NCI-H2171 (cell line): ENCODE measurements at regions not wholly inside any gene's neighbourhood (a gene's known extent, or its start where the extent isn't known, plus 50 kb on each side); places are given as distances from the start of the nearest gene placed in this dataset.

Experiments used
- DNase-seq: peaks from one replicate; lab custom pipeline; 2025; lab: John Stamatoyannopoulos, UW

DNA sequence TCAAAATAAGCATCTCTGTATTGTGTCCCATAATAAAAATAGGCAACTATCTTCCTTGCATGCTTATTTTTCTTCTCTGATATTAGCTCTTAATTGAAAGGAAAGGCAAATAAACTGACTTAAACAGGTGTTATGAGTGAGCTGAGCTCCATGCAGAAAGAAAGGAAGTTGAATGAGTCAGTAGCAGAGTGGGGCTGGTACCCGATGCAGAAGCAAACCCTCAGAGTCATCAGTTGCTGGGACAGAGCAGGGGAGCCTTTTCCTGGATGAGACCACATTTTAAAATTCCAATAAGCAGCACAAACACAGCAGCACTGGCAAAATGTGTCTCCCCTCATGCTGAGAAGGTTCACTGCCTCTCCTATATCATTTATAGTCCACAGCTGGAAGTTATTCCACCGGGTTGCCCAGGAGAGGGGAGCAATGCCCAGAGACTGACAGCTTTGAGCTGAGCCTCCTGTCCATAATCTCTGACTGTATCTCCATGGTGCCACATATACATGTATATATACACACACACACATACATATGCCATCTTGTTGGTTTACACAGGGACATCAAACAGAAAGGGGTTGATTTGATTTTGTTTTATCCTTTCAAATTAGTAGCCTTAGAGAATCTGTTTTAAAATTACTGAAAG, 274.3 kb upstream of the PPARGC1A start:
- no peak for DNase-seq

DNA sequence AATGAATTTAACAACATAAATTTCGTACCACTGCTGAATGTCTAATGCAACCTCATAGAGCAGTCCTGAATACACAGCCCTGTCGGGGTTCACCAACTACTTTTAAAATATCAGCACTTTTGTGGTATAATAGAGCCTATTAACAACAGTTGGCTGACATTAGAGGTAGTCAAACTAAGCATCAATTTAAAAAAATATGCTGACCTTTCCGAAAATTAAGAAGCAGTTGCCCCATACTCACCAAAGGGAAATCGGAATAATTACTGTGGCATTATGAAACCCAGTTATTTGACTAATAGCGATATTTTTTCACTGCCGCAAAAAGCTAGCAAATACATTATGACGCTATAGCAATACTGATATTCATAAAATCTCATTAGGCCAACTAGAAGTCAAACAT, 273.5 kb upstream of the PPARGC1A start:
- no peak for DNase-seq

DNA sequence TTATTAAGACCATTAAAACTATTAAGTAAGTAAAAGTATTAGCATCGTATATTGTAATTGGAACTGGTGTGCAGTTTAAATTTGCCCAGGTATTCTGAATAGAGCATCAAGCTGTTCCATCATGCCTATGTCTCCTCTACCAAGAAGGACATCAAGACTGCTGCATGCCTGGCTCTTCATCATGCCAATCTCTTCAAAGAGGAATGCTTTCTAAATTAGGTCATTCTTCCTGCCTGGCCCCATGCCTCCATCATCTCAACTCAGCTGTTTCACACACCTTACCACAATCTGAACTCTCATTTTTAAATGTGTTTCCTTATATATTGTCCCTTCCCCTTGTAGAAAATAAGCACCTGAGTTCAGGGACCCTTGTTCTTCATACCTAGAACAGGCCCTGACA, 270.5 kb upstream of the PPARGC1A start:
- DNase-seq: no peak

DNA sequence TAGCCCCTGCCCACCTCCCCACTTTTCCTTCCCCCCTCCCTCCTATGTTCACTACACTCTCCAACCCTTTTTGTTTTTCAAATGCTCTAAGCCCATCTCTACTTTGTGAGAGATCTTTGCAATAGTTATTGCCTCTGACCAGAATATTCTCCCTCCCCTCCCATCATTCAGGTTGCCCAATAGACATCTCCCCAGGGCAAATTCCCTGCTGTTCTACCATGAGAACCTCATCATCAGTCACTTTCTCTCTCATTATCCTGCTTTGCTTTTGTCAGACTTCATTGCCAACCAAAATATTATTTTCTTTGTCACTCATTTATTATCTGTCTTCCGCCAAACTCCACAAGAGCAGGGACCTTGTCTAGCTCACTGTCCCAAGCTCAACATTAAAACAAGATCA, 268.2 kb upstream of the PPARGC1A start:
- no peak for DNase-seq

DNA sequence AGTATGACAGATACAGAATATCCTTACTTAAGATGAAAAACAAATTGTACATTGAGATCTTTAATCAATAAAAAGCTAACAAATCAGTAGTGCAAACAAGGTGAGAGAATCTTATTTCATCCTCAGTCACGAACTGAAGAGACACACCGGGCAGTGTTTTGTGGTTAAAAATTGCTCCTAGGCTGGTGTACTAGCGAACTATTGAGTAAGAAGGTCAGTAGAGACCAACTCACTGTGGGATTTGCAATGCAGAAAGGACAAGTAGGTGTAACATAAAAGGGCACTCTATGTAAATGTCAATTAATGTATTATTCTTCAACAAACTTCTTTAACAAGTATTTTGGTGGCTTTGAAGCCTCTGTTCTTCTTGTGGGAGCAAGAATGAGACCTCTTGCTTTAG, 260.2 kb upstream of the PPARGC1A start:
- no peak for DNase-seq

DNA sequence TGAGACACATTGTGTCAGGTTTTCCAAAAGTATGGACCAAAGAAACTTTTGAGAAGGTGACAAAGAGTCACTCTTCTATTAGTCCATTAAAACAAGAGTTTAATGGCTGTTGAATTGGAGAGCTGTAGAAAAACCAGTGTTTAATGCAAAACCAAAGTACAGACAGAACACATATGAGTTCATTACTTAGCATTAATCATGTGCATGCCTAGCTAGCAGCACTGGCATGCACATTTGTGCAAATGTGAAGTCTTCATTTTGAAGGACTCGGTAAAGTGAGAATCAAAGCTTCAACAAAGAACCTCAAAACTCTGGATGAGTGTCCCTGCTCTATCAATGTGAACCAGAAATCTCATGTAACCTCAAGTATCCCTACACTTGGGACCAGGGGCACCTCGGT, 256.3 kb upstream of the PPARGC1A start:
- DNase-seq: no peak

DNA sequence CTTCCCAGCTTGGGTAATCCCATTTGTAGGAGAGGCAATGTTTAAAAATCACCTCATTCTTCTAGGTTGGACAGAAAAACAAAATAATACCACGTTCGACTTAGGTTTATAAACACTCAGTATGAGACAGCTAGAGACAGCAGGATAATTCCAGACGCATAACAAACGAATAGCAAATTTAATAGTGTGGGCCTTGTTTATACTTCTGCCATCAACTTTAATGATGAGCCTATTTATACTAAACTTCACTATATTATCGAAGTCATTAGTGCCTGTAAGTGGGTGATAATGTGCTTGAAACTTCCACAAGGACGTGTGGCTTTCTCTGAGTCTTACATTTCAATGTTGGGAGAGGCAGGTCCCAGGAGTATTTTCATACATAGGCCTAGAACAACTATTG, 255.7 kb upstream of the PPARGC1A start:
- DNase-seq: no peak

DNA sequence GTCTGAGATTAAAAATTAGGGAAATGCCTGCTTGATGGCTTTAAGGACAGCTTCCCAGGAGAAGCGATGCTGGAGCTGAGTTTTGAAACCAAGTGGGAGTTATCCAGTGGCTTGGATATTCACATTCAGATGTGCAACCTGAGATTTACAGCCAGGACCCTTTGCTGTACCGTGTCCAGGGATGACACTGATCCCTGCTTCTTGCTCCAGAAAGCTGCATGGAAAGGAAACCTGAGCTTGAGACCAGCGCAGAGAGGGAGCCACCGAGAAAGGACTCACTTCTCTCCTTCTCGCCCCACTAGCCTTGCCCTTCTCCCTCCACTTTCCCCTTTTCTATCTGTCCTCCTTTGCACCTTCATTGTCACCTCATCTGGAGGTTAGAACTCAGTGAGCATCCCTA, 254.5 kb upstream of the PPARGC1A start:
- no peak for DNase-seq

DNA sequence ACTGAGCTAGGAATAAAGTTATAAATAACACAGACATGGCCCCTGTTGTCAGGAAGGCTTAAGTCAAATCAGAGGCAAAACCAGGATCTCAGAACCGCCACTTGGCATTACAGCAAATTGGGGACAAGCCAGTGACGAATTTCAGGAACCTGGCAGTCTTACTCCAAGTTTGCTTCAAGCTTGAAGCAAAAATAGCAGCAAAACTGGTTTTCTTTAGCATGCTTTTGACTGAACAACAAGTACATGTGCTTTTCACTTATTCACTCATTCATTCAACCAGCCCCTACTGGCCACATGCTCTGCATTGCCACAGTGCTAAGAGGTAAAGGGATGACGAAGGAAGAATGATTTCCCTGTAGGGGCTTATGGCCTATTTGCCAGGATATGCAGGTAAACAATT, 253.9 kb upstream of the PPARGC1A start:
- DNase-seq: no peak

DNA sequence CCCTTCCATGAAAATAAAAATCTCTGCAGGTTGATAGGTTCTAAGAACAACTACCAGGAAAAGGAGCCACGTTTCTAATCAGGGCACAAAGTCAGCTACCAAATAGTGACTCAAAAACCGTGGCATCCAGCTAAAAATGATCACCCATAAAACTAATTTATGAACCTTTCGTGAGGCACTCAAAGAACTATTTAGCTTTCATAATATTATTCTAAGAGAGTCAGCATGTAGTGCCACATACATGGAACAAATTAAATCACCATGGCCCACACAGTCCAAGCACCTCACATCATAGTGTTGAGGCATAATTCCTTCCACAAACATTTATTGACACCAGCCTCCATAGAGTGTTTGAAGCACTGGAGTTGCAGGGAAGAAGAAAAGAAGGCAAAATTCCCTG, 252.0 kb upstream of the PPARGC1A start:
- DNase-seq: no peak

DNA sequence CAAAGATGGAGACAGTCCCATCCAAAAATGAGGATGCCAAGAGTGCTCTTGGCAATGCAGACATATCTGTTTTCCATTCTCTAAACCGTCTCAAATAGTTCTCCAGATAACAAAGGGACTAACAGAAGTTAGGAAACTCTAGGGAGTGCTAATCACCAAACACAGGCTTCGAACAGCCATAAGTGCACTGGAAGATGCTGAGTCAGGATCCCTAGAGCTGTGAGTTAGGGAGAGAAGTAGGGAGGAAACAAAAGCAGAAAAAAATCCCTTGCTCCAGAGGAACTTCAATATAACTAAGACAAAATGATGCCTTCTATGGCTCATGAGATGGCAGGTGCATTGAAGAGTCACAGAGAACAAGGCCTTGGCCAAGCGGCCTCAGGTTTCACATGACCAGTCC, 251.0 kb upstream of the PPARGC1A start:
- DNase-seq: no peak

DNA sequence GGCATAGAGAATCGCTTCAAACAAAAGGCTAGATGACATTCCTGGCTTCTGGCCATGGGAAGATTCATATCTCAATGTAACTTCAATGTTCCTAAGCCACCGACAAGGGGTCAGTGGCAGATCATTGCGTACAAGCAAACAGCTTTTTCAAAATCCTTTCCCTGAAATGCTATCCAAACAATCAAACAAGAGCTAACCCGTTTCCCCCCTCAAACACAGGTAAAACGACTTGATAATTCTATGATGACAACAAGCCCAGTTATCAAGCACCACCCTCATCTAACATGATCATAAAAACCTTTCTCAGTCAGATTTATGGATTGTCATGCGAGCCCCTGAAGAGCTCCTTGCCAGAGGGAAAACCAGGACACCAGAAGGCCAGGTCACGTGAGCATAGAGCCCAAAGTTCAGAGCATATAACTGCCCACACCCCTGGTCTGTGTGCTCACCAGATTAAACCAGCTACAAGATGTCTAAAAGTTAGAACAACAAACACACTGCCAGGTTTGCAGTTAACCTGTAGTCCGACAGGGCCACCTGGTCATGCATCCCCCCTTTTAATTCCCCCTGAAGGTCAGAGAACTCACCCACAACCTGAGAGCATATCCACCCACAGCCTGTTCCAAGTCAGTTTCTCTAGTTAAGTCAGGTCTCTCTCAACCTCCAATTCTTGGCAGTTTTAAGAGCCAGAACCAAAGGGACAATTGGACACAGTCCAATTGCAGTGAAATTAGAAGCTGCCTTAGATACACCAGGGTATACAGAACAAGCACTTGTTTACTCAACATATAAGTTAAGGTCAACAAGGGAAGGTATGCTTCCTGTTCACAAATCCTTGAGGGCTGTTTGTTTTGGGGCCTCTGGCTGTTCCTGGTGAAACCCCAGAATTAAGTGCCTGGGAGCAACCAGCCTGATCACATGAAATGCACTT, 248.1 kb upstream of the PPARGC1A start:
- DNase-seq: no peak

DNA sequence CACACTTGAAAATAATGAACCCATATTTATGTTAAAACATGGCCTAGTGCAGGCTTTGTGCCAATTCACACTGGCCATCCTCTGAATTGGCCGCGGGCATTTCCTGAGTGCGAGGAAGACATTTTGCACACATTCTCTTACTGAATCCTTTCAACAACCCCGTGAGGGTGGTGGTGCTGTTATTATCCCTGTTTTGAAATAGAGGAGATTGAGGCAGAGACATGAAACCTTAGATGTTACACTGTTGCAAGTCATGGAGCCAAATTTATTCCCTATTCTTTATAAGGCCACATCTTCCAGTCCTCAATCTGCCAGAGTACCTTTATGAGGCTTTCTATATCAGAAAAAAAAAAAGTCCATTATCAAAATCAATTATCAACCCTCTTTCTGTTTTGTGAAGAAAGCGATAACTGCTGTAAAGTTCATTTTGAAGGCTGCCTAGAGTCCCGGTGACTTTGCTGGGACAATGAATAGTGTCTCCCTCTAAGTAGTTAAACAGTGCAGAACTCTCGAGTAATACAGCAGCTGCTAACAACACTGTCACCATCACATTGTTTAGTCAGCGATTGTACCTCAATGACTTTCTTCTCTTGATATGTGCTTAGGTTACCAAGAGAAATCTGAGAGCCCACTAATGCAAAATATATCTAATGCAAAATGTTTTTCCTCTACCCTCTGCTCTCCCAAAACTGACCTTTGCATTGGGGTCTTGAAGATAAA, 242.3 kb upstream of the PPARGC1A start:
- DNase-seq: no peak

DNA sequence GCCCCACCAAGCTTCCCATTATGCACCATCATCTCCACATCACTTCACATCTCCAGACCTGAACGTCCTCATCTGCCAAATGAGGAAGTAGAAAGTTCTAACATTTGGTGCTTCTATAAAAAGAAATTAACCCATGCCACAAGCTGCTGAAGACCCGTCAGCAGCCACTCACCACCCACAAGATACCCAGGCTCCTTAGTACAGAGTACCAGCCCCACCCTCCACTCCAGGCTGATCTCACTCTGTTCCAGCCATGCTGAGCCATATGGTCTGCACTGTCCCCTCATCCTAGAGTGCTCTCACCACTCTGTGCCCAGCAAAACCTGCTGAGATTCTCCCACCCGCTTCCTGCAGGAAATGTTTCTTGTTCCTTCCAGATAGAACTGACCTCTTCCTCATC, 240.8 kb upstream of the PPARGC1A start:
- no peak for DNase-seq

DNA sequence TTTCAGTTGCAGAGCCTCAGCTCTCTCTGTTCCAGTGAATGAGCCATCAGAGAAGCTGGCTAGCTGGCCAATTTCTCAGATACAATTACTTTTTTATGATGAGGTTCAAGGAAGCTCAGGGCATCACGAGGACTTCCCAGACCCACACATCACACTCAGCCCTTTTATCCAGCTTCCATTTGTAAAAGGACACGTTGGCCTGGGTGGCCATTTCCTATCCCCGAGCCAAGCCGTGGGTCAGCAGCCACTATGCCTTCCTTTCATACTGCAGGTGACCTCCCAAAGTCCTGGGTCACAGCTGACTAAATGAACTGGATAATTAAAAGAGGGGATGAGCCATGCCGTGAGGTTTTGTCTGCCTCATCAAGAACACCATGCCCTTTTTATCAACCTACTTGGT, 236.9 kb upstream of the PPARGC1A start:
- DNase-seq: no peak

DNA sequence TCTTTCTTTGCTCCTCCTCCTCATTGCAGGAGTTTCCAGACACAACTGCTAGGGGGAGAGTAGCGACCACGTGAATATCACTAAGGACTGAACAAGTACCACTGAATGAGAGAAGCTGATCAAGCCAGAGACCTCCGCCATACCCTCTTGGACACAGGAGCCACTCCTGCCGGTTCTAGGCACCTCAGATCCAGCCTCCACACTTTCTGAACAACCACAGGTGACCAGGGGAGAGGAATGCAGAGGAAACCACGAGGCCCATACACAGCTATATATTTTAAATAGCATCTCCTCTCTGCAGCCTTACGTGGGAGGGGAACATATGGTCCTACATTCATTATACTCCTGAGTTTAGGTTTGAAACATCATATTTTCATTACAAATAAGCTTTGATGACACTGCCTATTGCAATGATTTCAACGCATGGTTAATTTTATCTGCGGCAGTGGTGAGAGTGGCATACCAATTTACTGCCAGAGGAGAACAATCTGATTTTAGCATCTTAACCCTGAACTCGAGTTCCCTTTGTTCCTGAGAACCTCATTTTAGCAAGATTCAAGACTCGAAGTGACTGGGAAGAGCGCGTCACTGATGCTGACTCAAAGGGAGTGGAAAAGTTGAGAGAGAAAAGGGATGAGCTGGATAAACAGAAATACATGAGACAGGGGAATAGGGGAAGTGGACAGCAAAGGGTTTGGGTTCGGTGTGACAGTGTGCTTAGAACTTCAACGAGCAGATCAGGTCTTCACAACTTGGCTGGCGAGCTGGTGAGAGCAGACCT, 231.7 kb upstream of the PPARGC1A start:
- no peak for DNase-seq

DNA sequence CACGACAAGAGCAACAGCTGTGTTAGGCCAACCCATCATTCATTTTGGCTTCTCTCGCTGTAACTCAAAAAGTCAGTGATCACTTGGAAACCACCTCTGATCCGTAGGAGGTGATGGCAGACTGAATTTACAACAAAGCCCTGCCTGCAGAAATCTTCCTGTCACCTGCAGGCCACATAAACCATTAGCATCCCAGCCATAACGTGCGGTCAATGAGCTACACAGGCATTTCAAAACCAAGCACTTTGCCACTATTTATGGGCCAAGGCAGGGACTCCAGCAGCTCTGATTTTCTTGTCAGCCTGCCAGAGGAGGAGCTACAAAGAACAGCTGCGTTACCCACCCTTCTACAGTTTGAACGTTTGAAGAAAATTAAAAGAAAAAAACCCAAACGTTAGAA, 228.1 kb upstream of the PPARGC1A start:
- DNase-seq: no peak

DNA sequence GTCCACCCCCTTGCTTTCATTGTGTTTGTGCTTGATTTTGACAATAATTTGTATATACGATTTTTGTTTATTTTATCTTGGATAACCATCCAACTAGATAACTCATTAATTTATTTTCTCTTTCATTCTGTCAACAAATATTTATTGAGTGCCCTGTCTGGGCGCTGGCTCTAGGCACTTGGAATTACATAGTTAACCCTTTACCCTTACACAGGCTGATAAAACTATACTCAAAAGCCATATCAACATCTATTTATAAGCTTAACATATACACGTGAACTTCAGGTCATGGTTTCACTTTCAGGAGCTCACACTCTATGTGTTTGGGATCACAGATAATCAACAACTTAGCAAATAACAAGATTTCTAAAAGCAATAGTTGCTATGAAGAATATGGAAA, 226.3 kb upstream of the PPARGC1A start:
- no peak for DNase-seq

DNA sequence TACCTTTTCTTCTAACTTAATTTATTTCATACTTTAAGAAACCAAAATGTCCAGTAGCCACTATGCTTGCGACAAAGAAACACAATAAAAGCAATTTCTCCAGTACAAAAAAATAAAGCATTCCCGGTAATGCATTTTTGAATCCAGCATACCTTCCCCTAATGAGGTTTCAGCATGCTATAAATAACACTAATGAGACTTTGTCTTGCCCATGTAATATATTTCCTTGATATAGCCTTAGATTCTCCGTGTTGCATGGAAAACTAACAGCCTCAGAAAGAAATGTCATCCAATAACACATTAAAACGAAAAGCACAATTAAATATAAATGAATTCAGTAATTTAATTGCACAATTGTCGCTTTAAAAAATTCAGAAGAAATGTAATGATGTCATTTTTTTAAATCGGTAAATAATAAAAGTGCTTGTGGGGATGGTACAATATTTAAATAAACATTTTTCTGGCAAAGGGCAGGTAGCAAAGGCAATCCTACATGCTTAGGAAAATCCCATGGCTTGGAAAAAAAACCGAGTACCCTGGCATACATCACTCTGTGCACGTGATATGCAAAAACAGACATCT, 225.2 kb upstream of the PPARGC1A start:
- DNase-seq: no peak

DNA sequence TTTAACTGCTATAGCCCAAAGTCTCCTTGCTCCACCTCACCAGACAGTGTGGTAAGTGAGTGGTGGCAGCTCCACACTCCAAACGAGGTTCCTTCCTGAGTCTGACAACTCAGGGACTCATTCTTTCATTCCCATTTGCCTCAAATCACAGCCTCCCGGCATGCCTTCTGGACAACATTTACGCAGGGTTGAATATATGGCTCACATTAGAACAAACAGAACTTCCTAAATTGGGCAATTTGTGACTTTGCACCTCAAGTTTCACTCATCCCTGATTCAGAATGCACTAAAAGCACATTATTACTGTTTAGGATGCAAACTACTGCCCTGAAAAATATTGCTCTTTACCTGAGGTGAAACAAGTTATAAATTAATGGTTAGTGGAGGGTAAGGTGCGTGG, 224.6 kb upstream of the PPARGC1A start:
- DNase-seq: no peak

DNA sequence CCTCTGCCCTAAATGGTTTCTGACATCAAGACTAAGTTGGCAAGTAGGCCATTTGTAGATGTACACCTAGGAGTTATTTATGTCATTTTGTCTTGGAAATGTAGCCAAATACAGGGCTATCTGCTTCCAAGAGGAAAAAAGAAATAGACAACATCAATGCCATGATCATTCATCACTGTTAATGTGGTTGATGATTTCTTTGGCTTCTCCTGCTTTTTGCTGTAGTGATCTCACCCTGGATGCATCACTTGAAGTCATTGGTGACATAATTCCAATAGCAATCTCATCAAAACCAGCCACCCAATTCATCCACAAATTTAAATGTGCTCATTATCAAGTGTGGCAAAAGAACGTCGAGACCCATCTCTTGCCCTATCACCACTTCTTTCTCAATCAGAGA, 222.6 kb upstream of the PPARGC1A start:
- no peak for DNase-seq

DNA sequence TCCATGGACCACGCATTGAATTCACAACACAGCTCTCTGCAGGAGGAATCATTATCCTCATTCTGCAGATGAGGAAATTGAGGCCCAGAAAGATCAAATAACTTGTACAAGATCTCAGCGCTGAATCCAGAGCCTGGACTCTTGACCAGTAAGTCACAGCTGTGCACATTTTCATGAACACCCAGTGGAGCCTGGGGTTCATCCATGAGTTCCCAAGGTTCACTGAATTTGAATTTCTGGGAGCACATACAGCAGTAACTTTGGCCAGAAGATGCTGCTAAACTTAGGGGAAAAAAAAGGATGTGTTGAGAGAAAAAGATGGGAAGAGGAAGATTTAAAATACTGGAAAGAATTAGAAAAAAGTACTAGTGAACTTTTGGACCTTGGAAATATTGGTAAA, 218.7 kb upstream of the PPARGC1A start:
- DNase-seq: no peak
